ENCODE measurements at regions not wholly inside any gene's neighbourhood (a gene's known extent, or its start where the extent isn't known, plus 50 kb on each side); places are given as distances from the start of the nearest gene placed in this dataset.

DNA sequence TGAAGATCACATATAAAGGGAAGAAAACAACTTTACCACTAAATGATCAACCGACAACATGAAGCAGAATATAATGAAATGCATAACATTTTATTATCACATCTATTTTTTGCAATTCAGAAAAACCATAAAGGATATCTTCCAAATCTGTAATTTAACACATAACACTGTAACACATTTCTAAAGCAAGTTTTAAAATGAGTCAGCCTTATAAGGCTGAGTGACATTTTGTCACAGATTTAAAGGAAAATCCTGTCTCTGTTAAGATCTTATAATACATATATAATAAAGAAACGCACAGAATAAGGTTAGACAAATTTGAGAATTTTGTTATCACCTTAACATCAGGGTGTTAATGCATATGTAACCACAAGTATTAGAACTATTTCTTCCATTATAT is 198.4 kb upstream of the RASA1 start:
- no peak for DNase-seq

DNA sequence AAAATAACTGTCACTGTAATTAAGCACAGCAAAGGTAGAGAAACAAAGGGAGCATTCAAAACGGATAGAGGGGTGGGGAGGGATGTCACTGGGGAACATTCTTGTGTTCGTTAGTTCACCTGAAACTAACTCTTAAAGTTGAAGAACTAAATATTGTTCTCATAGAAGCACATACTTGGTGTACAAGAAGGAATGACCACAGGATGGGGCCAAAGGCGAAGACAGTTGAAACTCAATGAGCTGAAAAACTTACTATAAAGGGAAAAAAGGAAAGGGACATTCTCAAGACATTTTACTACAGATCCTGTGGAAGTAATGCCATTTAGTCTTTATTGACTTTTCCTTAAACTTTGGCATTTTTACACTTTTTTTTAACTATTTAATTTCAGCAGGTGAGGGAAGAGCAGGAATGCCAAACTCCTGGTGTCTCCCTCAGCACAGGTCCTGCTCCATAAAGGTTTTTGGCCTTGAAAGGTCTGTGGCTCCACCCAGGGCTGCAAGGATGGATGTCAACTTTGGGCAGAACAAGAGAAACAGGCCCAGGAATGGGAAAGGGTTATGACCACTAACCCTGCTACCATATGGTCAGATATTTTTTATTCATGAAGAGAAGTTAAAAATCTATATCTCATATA is 197.6 kb upstream of the RASA1 start:
- DNase-seq, result no peak

- DNase-seq, result no peak
Observed at GRCh38 chr5:87074072-87074471, 193.6 kb upstream of the RASA1 start.

DNA sequence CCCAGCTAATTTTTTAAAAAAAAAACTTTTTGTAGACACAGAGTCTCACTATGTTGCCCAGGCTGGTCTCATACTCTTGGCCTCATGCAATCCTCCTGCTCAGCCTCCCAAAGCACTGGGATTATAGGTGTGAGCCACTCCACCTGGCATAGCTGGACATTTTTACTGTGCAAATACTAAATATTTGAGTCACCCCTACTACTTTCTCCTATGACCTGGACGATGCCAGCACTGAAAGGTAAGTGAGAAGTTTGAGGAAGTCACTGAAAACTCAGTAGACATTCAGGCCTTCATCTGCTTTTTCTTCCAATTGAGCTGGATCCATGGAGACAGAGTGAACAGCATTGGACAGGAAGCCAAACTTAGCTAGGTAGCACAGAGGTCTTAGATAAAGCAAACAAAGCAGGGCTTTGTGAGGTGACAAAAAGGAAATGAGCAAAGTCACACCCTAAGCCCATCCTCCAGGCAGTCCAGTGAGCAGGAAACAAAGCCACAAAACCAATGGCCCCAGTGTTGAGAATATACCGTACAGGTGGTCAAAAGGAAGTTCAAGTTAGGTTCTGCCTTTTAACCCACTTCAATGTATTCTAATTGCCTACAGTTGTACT is 192.6 kb upstream of the RASA1 start:
- DNase-seq, result no peak

- no peak for DNase-seq
Observed at GRCh38 chr5:87076411-87076810, 191.3 kb upstream of the RASA1 start.

DNA sequence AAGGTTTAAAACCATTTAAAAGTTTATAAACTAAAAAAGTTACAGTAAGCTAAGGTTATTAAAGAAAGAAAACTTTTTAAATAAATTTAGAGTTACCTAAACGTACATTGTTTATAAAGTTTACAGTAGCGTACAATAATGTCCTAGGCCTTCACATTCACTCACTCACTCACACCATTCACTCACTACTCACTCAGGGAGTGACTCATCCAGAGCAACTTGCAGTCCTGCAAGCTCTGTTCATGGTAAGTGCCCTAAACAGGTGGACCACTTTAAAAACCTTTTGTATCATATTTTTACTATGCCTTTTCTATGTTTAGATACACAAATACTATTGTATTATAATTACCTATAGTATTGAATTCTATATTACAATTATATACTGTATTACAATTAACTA is 190.8 kb upstream of the RASA1 start:
- no peak for DNase-seq

DNA sequence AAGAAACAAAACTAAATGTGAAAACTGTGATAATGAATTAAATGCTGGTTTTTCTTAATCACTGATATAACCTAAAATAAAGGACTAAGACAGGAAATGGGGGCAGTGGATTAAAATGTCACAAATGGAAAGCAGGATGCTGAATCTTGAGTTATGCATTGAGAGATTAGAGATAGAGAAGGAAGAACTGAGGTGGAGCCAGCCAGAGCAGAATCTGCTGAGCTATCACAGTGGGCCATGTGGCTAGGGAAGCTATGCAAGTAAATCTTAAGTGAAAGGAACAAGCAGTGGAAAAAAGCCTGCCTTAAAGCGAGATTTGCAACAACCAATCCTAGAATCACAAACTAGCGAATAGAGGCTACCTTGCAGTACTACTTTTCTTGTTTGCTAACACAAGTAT is 188.5 kb upstream of the RASA1 start:
- DNase-seq, result no peak

GRCh38 chr5:87081016-87081415 is 186.7 kb upstream of the RASA1 start:
- no peak for DNase-seq

DNA sequence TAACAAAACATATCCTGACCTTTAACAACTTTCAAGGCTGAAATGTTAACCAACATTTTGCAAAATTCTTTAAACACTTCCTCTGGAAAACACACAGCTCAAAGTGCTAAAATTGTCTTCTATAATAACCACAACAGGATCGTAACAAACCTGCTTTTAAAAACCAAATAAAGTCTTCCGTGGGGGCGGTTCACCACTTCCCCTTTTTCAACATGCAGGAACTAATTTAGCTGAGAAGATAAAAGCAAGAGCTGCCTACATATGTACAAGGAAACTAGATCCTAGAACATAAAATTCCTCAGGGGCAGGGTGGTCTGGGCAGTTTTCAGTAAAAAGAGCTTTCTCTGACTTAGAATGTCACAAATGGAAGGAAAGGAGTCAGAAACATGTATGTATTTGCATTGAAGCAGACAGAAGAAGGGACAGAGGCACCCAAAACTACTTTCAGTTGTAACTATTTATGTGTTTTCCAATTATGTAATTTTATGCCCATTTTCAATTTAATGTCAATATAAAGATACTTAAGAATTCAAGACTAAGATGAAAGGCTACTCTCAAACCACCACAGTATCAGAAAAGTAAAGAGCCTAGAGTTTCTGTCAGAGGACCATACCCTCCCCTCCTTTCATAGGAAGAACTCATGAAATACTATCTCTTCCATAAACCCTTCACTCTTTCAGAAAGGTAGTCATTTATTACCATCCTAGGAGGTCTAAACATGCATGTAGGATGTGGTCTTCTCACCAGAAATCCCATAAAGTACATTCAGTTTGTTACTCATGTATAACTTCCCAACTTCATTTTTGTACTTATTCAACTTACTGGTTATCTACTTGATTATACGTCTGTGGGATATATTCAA is 185.9 kb upstream of the RASA1 start:
- no peak for DNase-seq

DNA sequence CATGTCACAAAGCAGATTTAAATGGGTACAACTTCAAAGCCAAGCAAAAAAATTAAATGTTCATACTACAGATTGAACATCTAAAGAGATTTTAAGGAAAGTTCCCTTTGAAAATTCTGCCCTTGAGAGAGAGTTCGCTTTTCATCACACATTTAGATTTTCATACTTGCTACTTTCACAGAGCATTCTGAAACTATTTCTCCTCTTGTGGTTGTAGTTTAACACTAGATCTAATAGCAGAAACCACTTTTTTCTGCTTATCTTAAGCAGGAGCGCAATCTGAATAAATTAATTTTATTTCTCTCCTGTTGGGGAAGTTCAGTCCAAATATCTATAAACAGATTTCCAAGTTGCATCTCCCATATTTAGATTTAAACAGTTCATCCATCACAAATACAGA is 173.3 kb upstream of the RASA1 start:
- DNase-seq, result no peak

DNA sequence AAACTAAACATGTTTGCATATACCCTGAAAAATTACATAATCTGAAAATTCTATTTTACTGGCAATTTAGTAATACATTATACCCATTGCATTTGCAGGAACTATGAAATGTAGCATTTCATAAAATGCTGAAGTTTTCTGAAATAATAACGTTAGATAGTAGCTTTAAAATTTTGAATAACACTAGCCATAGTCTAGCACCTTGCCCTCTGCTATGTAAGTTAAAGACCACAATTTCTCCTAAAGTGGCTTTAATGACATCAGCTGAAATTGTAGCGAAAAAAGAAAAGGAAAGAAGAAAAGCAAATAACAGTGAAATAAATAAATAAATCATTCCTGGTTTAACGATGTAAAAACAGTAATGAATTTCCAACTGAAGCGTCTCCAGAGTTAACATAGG is 172.8 kb upstream of the RASA1 start:
- no peak for DNase-seq

GRCh38 chr5:87095787-87096186 is 171.9 kb upstream of the RASA1 start:
- DNase-seq, result no peak

DNA sequence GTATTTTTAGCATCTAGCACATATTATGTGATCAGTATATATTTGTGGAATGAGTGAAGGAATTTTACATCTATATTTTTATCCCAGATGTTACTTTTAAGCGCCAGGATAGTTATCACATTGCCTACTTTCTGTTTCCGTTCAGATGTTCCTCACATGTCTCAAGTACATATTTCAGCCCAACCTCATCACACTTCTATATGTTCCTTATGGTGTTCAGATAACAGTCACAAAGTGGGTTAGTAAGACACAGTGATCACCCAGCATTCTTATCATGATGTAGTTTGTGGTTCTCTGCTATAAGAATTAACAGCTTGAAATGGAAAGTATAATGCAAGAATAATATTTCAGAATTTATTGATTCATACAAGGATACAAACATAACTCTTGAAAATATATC is 170.0 kb upstream of the RASA1 start:
- no peak for DNase-seq

- DNase-seq, result no peak
Observed at GRCh38 chr5:87099291-87099839, 168.3 kb upstream of the RASA1 start.

DNA sequence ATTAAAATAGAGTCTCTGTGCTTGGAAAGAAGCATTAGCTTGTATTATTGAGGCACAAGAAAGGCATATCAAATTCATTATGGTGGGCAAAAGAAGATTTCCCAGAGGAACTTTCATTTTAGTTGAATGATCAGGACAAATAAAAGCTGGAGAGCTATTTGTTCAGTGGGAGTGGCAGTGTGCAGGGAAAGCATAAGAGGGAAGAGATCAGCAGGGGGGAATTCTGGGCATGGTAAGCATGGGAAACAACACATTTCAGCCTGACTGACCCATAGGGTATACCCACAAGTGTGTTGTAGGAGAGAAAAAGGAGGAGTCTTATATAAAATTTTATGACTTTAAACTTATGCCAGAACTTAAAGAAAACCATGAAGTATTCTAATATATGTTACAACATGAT is 167.7 kb upstream of the RASA1 start:
- DNase-seq, result no peak

DNA sequence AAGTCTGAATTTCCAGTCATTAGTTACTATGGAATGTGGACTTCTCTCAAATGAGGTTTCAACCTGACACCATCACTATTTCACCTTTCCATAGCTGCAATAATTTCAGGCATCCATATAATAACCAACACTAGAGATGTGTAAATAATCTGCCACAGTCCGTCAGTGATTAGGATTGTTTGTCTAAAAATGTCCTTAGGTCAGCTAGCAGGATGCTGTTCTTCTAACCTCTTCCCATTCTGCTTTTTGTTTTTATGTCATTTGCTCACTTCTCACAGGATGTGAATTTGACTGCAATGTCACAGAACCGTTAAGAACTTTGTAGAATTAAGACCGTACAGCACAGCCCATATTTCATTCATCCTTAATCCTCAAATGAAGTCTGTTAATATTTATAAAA is 166.4 kb upstream of the RASA1 start:
- DNase-seq, result no peak

GRCh38 chr5:87102841-87103240 is 164.8 kb upstream of the RASA1 start:
- DNase-seq, result no peak

- peak; percentile 2 for DNase-seq
Observed at GRCh38 chr5:87103616-87104287, 163.9 kb upstream of the RASA1 start.

DNA sequence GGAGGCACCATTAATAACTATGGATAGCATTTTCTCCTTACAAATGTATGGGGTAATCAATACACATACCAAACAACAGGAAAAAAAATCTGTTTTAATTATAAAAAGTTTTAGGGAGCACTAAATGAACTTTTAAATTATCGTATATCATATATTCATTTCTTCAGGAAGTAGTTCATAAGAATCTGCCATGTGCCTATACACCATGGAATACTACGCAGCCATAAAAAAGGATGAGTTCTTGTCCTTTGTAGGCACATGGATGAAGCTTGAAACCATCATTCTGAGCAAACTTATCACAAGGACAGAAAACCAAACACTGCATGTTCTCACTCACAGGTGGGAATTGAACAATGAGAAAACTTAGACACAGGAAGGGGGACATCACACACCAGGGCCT is 162.1 kb upstream of the RASA1 start:
- no peak for DNase-seq

GRCh38 chr5:87109746-87110145 is 157.9 kb upstream of the RASA1 start:
- DNase-seq, result no peak

GRCh38 chr5:87110721-87111120 is 157.0 kb upstream of the RASA1 start:
- DNase-seq, result no peak

GRCh38 chr5:87113861-87114260 is 153.8 kb upstream of the RASA1 start:
- no peak for DNase-seq

DNA sequence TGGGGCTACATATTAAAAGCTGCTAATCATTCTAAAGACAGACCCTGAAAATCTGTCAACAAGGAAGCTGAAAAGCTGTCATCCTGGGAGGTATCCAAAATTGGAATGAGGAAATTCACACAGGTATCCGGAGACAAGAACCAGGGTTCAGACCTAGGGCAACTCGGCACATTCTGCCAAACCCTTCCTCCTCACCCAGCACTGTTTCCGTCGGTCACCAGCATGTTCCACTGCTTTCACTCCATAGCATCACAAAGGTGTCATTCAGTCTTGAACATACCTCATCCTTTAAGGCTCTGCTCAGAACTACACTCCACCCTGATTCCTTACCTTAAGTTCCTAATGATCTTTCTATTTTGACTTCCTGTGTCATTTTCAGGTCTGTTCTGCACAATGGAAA is 153.1 kb upstream of the RASA1 start:
- no peak for DNase-seq

Measured in NCI-H526 treated with DMSO at 0.1 percent for 48 hours (cell line).